Fibroblast of skin of left quadriceps (primary cell): ENCODE measurements at regions not wholly inside any gene's neighbourhood (a gene's known extent, or its start where the extent isn't known, plus 50 kb on each side); places are given as distances from the start of the nearest gene placed in this dataset.

Experiments
- DNase-seq, 2 experiments: peaks; one replicate each; pipeline ENCODE4 v3.0.0-alpha.2; 2013; ENCODE audit warnings: low read depth in 2 of 2

DNA sequence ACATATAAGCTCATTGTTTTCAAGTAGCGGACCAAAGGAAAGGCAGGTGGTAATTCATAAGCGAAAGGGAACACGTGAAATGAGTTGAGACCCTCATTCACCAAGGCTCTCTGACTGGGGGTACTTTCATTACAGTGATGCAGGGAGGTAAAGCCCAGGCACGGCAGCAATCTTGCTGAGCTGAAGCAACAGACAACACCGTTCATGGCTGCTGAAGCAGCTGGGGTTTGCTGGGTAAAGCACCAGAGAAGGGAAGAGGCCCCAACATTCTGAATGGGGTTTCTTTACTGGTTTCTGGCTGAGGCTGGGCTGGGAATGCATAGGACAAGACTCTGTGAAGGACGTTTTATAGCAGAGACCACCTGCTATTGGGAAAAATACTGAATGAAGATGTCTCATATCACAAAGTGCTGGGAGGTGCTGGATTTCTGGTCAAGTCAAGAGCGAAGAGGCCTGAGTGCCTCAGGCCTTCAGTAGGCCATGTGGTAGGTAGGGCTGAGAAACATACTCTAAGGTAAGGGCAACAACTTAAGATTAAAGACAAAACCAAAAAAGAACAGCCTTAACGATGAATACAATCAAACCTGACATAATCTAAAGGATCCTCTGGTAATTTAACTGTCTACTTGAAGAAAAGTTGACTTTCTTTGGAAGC is 324.7 kb upstream of the PIK3C3 start:
- DNase-seq = no peak

DNA sequence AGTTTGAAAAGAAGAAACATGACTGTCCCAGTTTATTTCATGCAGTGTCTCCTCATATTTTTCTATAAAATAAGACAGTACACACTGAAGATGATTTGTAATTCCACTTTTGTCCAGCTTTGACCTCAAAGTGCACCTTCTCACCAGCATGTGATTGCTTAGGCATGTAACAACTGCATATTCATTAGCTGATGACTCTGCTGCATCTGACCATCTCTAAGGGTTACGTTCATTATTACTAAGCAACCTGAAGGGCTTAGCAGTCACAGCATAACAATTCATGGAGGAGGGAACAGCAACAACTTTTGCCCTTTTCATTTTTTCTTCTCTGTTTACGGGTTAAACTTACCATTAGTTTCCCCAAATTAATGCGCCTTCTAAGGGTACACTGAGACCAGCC is 330.6 kb upstream of the PIK3C3 start:
- DNase-seq = no peak

DNA sequence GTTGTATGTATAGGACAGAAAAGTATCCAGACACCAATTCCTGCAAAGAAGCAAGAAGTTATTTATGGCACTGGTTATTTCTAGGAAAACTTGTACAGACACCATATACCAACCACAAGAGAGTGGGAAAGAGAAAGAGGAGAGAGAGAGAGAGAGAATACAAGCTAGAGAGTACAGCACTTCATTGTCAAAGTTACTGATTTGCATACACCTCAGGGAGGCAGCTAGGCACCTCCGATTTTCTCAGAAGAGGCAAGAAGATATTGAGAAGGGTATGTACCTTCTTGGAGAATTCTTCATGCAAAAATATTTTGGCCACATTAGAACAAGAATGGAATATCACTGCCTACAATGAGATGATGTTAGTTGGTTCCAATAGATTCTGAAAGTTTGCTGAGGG is 333.9 kb upstream of the PIK3C3 start:
- no peak for DNase-seq

- DNase-seq = no peak
These were observed 336.9 kb upstream of the PIK3C3 start for GRCh38 chr18:41618147-41618546.

- no peak for DNase-seq
These were observed 337.4 kb upstream of the PIK3C3 start for GRCh38 chr18:41617647-41618046.

- DNase-seq = no peak
These were observed 341.9 kb upstream of the PIK3C3 start for GRCh38 chr18:41613003-41613609.

GRCh38 chr18:41604964-41605363 is 350.1 kb upstream of the PIK3C3 start:
- DNase-seq = no peak

DNA sequence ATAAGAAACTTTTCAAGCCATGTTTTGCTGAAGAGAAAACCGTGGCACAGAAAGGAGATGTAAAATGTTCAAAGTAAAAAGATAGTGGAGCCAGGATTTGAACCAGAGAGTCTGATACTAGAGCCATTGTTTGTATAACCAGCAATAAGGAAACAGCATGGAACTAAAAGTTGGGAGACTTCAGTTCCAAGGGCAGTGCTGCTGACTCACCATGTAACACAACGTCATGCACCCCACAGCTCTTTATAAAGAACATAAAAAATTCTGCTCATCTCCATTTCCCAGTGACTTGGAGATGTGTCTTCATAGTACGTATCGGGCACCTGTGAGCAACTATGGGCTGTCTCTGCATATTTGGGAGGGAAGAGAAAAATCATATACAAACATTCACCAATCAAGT is 353.0 kb upstream of the PIK3C3 start:
- no peak for DNase-seq

DNA sequence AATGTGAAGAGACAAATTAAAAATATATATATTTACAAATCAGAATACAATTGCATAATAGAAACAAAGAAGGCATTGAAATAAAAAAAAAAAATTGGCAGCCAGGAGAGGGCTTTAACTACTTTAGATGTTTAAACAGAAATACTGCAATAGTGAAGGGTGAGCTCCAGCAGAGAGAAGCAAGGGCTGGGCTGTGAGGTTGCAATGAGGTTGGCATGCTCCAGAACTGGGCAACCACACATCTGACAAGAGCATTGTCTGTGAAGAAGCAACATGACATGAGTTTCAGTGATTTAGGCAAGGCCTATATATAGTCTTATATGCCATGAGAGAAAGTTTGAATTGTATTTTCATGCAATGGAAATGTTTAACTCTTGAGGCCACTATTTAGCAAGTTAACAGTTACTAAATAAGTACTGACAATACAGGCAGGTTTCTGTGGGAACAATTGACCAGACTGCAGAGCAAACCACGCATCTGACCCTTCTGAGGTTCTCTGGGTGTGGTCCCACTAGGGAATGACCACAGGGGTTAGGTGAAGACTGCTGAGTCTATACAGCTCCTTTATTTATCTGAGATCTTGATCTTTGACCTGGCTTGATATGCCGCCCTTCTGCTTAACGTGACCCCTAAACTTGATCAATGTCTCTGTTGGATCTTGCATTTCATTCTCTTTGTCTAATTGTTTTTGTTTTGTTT is 354.2 kb upstream of the PIK3C3 start:
- no peak for DNase-seq

- DNase-seq = no peak
These were observed 355.6 kb upstream of the PIK3C3 start for GRCh38 chr18:41599466-41599865.

DNA sequence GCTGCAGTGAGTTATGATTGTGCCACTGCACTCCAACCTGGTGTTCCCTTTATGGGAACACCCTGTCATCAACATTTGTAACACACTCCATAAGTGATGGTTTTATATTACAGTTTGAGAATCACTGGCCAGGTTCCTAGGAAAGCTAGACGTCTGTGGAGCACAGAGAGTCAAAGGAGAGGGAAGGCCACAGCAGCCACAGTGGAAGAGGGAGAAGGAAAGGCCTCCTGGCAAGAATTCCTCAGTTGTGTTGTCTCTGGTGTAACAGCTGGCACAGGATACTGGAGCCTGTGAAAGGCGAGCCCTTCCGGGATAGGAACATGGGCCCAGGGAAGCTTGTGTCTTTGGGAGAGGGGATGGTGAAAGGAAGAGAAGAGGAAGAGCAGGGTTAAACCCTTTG is 360.5 kb upstream of the PIK3C3 start:
- no peak for DNase-seq

- no peak for DNase-seq
These were observed 361.8 kb upstream of the PIK3C3 start for GRCh38 chr18:41593171-41593675.

DNA sequence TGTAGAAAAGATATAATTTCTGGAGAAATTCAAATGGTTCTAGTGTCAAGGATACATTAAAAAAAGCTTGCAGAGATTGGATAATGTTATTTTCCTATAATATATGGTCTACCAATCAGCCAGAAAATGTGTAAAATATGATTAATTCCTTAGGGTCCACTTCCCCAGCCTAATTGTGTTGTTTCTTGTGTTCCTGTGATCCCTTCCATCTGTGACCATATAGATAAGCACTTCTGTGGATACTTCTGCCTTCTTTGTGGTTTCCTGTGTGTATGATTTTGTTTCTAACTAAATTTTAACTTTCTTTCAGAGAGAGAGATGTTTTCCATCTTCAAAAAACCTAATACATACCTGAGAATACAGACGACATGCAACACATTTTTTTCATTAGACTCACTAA is 367.1 kb upstream of the PIK3C3 start:
- DNase-seq = no peak

- DNase-seq = no peak
These were observed 369.5 kb upstream of the PIK3C3 start for GRCh38 chr18:41585512-41585911.

- no peak for DNase-seq
These were observed 375.8 kb upstream of the PIK3C3 start for GRCh38 chr18:41579185-41579584.

DNA sequence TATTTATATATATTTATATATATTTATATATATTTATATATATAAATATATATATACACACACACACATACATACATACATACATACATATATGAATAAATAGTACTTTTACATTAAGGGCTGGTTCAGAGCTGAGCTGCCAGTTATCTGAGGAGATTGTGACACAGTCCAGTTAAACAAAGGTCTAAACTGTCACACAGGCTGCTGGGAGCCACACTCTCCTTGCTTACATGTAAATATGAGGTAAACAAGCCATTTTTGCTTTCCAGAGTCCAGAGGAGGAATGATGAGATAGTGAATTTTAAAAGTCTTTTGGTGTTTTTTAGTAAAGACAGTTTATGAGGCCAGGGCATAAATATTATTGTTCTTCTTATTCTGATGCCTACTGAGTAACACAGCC is 377.5 kb upstream of the PIK3C3 start:
- no peak for DNase-seq

- DNase-seq = no peak
These were observed 378.4 kb upstream of the PIK3C3 start for GRCh38 chr18:41576643-41577042.

- DNase-seq = no peak
These were observed 385.2 kb upstream of the PIK3C3 start for GRCh38 chr18:41569867-41570266.

DNA sequence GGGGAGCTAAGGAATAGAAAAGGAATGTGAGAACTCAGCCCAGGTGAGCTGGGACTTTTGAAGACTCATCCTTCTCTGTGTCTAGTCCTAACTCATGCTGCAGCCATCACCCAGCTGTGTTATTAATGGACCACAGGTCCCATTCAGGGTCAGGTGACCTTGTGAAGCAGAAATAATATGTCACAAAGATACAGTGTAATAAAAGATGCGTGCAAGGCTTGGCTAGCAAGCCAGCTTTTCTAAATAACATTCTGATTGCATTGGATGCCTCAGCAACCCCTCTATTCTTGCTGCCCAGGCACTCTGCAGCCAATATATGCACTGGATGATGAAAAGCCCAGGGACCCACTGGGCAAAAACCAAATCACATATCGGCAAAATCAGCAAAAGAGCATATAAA is 393.1 kb upstream of the PIK3C3 start:
- DNase-seq = no peak

- DNase-seq = no peak
These were observed 396.3 kb upstream of the PIK3C3 start for GRCh38 chr18:41558715-41559114.

DNA sequence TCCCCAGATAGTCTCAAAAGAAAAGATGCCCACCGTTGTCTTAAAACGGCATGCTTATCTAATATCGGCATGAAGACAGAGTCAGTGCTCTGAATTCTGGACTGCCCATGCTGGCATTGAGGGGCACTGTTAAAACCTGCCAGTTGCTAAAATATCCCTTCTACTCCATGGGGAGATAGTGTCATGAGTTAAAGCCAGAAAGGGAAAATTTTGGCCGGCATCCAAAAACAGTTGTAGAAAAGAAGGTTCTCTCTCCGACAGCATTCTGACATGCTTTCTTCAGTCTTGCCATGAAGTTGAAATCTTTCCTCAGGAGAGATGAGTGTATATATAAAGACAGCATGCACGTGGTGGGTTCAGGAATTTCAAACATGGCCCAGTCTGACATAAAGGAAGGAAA is 401.3 kb upstream of the PIK3C3 start:
- DNase-seq = no peak

GRCh38 chr18:41548521-41549260 is 406.3 kb upstream of the PIK3C3 start:
- no peak for DNase-seq
